HL-60 (cell line): ENCODE measurements at regions not wholly inside any gene's neighbourhood (a gene's known extent, or its start where the extent isn't known, plus 50 kb on each side); places are given as distances from the start of the nearest gene placed in this dataset.
A peak's percentile ranks its signal among the peaks of the same experiment; 100 is the strongest.

Experiments used
- DNase-seq, 2 experiments: peaks; one replicate each; pipeline ENCODE4 v3.0.0-alpha.2; 2010 to 2020; ENCODE audit warnings: low read depth in 1 of 2, low spot score in 1 of 2
- H3K27ac ChIP-seq: fragments of 250-450 bp; sonication (Bioruptor Pico); replicated peaks from 2 replicates; pipeline ENCODE4 v1.5.1; 2020; ENCODE audit warnings: mild to moderate bottlenecking, moderate library complexity
- H3K27me3 ChIP-seq: fragments of 250-450 bp; sonication (Bioruptor Pico); 2 replicates; pipeline ENCODE4 v1.5.1; 2021; ENCODE audit warnings: mild to moderate bottlenecking, moderate library complexity; ENCODE audit not compliant: insufficient read depth, poor library complexity, severe bottlenecking
- H3K4me3 ChIP-seq: replicated peaks from 2 replicates; pipeline ENCODE4 v1.5.1; 2011; ENCODE audit warnings: mild to moderate bottlenecking, control low read depth, low read length; ENCODE audit not compliant: insufficient read depth
- CTCF ChIP-seq: IDR thresholded peaks from one replicate; pipeline ENCODE4 v1.5.1; 2011; ENCODE audit warnings: low read length, control low read depth, inconsistent platforms; ENCODE audit not compliant: insufficient read depth
- GABPA ChIP-seq: IDR thresholded peaks from 2 replicates; pipeline ENCODE4 v1.6.1; 2012; ENCODE audit warnings: low read depth
- POLR2AphosphoS5 ChIP-seq: IDR thresholded peaks from 2 replicates; pipeline ENCODE4 v1.6.1; 2012; ENCODE audit warnings: low read depth
- REST ChIP-seq: IDR thresholded peaks from 2 replicates; pipeline ENCODE4 v1.6.1; 2012; ENCODE audit warnings: low read depth; ENCODE audit not compliant: insufficient replicate concordance
- SPI1 ChIP-seq: IDR thresholded peaks from 2 replicates; pipeline ENCODE4 v1.6.1; 2012; ENCODE audit warnings: low read depth, mild to moderate bottlenecking, borderline replicate concordance

- H3K4me3 ChIP-seq: no peak overlapping the region
- no peak for DNase-seq
- TF ChIP-seq REST (no peak), CTCF (no peak), SPI1 (no peak), POLR2AphosphoS5 (no peak), GABPA (no peak)
Observed at GRCh38 chr2:62305421-62306176, 109.7 kb downstream of the B3GNT2 start.

GRCh38 chr2:62304429-62305417 lies 108.8 kb downstream of the B3GNT2 start:
- no peak overlapping the region for H3K4me3 ChIP-seq
- TF ChIP-seq POLR2AphosphoS5 (peak; percentile 68), CTCF (no peak)
- H3K27ac ChIP-seq: peak overlapping the region; percentile 93
- DNase-seq: peak; percentile 89 to 95
- no peaks in the 10 kb centered on the region for H3K27me3 ChIP-seq

More at GRCh38 chr2:62305421-62306176, 109.7 kb downstream of the B3GNT2 start:
- H3K27me3 ChIP-seq: no peaks in the 10 kb centered on the region
- peak overlapping the region; percentile 93 for H3K27ac ChIP-seq

GRCh38 chr2:62303788-62304187 lies 107.9 kb downstream of the B3GNT2 start:
- TF ChIP-seq SPI1: peak; percentile 60; the same call in 1 of the 2 replicates
- 0 out of 2 replicates have a peak, but pooled peaks have one; percentile 10 for TF ChIP-seq POLR2AphosphoS5
- no peak for TF ChIP-seq GABPA
- H3K4me3 ChIP-seq: no peak overlapping the region
- peak overlapping the region; percentile 93 for H3K27ac ChIP-seq
- no peaks in the 10 kb centered on the region for H3K27me3 ChIP-seq
- peak; percentile 68 to 69 for DNase-seq

- no peaks in the 10 kb centered on the region for H3K27me3 ChIP-seq
Observed at GRCh38 chr2:62302631-62303435, 106.9 kb downstream of the B3GNT2 start.

More at GRCh38 chr2:62302631-62303435, 106.9 kb downstream of the B3GNT2 start:
- TF ChIP-seq REST: no peak
- no peak for TF ChIP-seq GABPA
- TF ChIP-seq CTCF: no peak
- TF ChIP-seq POLR2AphosphoS5: no peak
- no peak for TF ChIP-seq SPI1
- DNase-seq: no peak
- Histone ChIP-seq H3K4me3 (no peak overlapping the region), H3K27ac (peak overlapping the region; percentile 93)
